ENCODE measurements at regions not wholly inside any gene's neighbourhood (a gene's known extent, or its start where the extent isn't known, plus 50 kb on each side); places are given as distances from the start of the nearest gene placed in this dataset.

GRCh38 chr1:57858740-57859139, 434.9 kb upstream of the DAB1 start:
- DNase-seq (ENCODE audit: insufficient read length, low spot score): no peak
- FAIRE-seq: no peak
- TF ChIP-seq CTCF (IDR thresholded peaks at IDR 0.05; ENCODE audit: insufficient read depth, missing control alignments): no peak

GRCh38 chr1:57857809-57858208, 433.9 kb upstream of the DAB1 start:
- no peak for TF ChIP-seq CTCF (IDR thresholded peaks at IDR 0.05; ENCODE audit: insufficient read depth, missing control alignments)
- FAIRE-seq: no peak
- no peak for DNase-seq (ENCODE audit: insufficient read length, low spot score)

- DNase-seq (ENCODE audit: insufficient read length, low spot score) (no peak), FAIRE-seq (no peak)
- no peak for TF ChIP-seq CTCF (IDR thresholded peaks at IDR 0.05; ENCODE audit: insufficient read depth, missing control alignments)
These were observed 430.6 kb upstream of the DAB1 start for GRCh38 chr1:57854436-57854835.

- no peak for TF ChIP-seq CTCF (IDR thresholded peaks at IDR 0.05; ENCODE audit: insufficient read depth, missing control alignments)
- no peak for FAIRE-seq
- DNase-seq (ENCODE audit: insufficient read length, low spot score): no peak
These were observed 426.5 kb upstream of the DAB1 start for GRCh38 chr1:57850176-57850940.

- DNase-seq (ENCODE audit: insufficient read length, low spot score) (no peak), FAIRE-seq (no peak)
These were observed 424.5 kb upstream of the DAB1 start for GRCh38 chr1:57848406-57848805.

GRCh38 chr1:57845041-57845440, 421.2 kb upstream of the DAB1 start:
- no peak for DNase-seq (ENCODE audit: insufficient read length, low spot score)
- no peak for FAIRE-seq
- TF ChIP-seq CTCF (IDR thresholded peaks at IDR 0.05; ENCODE audit: insufficient read depth, missing control alignments): no peak

More at GRCh38 chr1:57848406-57848805, 424.5 kb upstream of the DAB1 start:
- TF ChIP-seq CTCF (IDR thresholded peaks at IDR 0.05; ENCODE audit: insufficient read depth, missing control alignments): no peak

GRCh38 chr1:57844382-57844980, 420.6 kb upstream of the DAB1 start:
- DNase-seq (ENCODE audit: insufficient read length, low spot score) (no peak), FAIRE-seq (no peak)
- TF ChIP-seq CTCF (IDR thresholded peaks at IDR 0.05; ENCODE audit: insufficient read depth, missing control alignments): no peak

All from D721Med (cell line).